ENCODE measurements at regions not wholly inside any gene's neighbourhood (a gene's known extent, or its start where the extent isn't known, plus 50 kb on each side); places are given as distances from the start of the nearest gene placed in this dataset.

GRCh38 chr21:28356422-28356821 is 636.3 kb downstream of the LTN1 start:
- Histone ChIP-seq H3K4me3 (ENCODE audit: control insufficient read depth in 1 of 7, extremely low read depth in 1 of 7, insufficient read depth in 4 of 7, low read depth in 2 of 7, low read length in 6 of 7) (no peak overlapping the region), H3K36me3 (ENCODE audit: control insufficient read depth in 4 of 4, insufficient read depth in 4 of 4, low read length in 3 of 4) (no peaks in the 10 kb centered on the region), H3K4me1 (ENCODE audit: control extremely low read depth in 1 of 4, control insufficient read depth in 4 of 4, insufficient read depth in 4 of 4, low read length in 3 of 4) (no peaks in the 10 kb centered on the region), H3K27ac (ENCODE audit: insufficient read depth in 1 of 2, low read depth in 1 of 2, low read length in 2 of 2, poor library complexity in 1 of 2, severe bottlenecking in 2 of 2) (no peak overlapping the region), H3K9me3 (ENCODE audit: control extremely low read depth in 1 of 5, control insufficient read depth in 4 of 5, insufficient read depth in 2 of 5, low read depth in 1 of 5, low read length in 4 of 5) (no peaks in the 10 kb centered on the region), H3K27me3 (replicated peaks in 2 of 5; ENCODE audit: control insufficient read depth in 4 of 5, insufficient read depth in 5 of 5, low read length in 4 of 5) (no peaks in the 10 kb centered on the region)
- no peak for DNase-seq
- POLR2A ChIA-PET = no interaction called here
- WGBS (ENCODE audit: insufficient coverage) = 100% methylated on average over 1 of the region's 2 CpGs
- CTCF ChIA-PET = no interaction called here

DNA sequence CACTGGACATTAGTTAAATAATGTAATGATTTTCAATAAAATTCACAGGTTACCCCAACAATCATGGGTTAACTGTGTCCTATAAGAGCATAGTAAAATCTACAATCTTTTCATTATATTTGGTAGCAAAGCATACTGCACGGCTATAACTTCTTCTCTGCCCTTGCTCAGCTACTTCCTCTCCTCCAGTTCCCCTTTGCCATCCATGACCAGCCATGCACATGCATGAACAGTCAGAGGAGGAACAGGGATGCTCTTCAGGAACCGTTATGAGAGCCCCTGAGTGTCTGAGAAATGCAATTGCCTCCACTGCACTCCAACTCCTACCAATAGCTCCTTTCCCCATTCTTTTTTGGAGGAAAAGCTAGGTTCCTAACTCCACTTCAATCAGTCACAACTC is 646.7 kb downstream of the LTN1 start:
- Histone ChIP-seq H3K9me3 (ENCODE audit: control extremely low read depth in 1 of 5, control insufficient read depth in 4 of 5, insufficient read depth in 2 of 5, low read depth in 1 of 5, low read length in 4 of 5) (no peaks in the 10 kb centered on the region), H3K36me3 (ENCODE audit: control insufficient read depth in 4 of 4, insufficient read depth in 4 of 4, low read length in 3 of 4) (no peaks in the 10 kb centered on the region), H3K4me3 (ENCODE audit: control insufficient read depth in 1 of 7, extremely low read depth in 1 of 7, insufficient read depth in 4 of 7, low read depth in 2 of 7, low read length in 6 of 7) (no peak overlapping the region), H3K27me3 (replicated peaks in 2 of 5; ENCODE audit: control insufficient read depth in 4 of 5, insufficient read depth in 5 of 5, low read length in 4 of 5) (no peaks in the 10 kb centered on the region), H3K4me1 (ENCODE audit: control extremely low read depth in 1 of 4, control insufficient read depth in 4 of 4, insufficient read depth in 4 of 4, low read length in 3 of 4) (no peaks in the 10 kb centered on the region), H3K27ac (ENCODE audit: insufficient read depth in 1 of 2, low read depth in 1 of 2, low read length in 2 of 2, poor library complexity in 1 of 2, severe bottlenecking in 2 of 2) (no peak overlapping the region)
- DNase-seq = peak in 2 of 3 donors; percentile 7 to 9
- ChIA-PET POLR2A (no interaction called here), CTCF (interaction anchor here (1.5 kb wide), 1 partner anchor 14 kb away, joined by 3 read pairs; no protein-coding TSS in a partner anchor)
- WGBS (ENCODE audit: insufficient coverage) = no CpG with 5 or more reads among the region's 2 CpGs

DNA sequence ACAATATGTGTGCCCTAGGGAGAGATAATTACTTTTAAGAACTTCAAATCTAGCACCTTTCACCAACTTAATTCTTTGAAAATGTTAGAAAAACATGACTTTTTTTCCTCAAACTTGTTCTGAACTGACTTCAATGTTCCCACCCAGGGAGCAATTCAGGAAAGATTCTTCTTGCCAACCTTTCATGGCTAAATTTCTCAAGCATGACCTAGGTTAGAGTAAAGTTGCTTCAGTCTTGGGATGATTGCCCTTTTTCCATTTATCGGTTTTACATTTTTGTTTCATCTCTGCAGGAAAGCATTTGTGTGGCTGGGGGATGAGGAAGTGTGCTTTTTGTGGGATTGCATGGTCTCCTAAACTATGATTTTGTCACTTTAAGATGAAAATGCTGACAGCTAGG is 647.7 kb downstream of the LTN1 start:
- Histone ChIP-seq H3K36me3 (ENCODE audit: control insufficient read depth in 4 of 4, insufficient read depth in 4 of 4, low read length in 3 of 4) (no peaks in the 10 kb centered on the region), H3K27ac (ENCODE audit: insufficient read depth in 1 of 2, low read depth in 1 of 2, low read length in 2 of 2, poor library complexity in 1 of 2, severe bottlenecking in 2 of 2) (no peak overlapping the region), H3K4me3 (ENCODE audit: control insufficient read depth in 1 of 7, extremely low read depth in 1 of 7, insufficient read depth in 4 of 7, low read depth in 2 of 7, low read length in 6 of 7) (no peak overlapping the region), H3K9me3 (ENCODE audit: control extremely low read depth in 1 of 5, control insufficient read depth in 4 of 5, insufficient read depth in 2 of 5, low read depth in 1 of 5, low read length in 4 of 5) (no peaks in the 10 kb centered on the region), H3K4me1 (ENCODE audit: control extremely low read depth in 1 of 4, control insufficient read depth in 4 of 4, insufficient read depth in 4 of 4, low read length in 3 of 4) (no peaks in the 10 kb centered on the region), H3K27me3 (replicated peaks in 2 of 5; ENCODE audit: control insufficient read depth in 4 of 5, insufficient read depth in 5 of 5, low read length in 4 of 5) (no peaks in the 10 kb centered on the region)
- DNase-seq = no peak
- CTCF ChIA-PET = no interaction called here
- WGBS (ENCODE audit: insufficient coverage) = 100% methylated on average over 1 of the region's 1 CpG
- POLR2A ChIA-PET = no interaction called here

DNA sequence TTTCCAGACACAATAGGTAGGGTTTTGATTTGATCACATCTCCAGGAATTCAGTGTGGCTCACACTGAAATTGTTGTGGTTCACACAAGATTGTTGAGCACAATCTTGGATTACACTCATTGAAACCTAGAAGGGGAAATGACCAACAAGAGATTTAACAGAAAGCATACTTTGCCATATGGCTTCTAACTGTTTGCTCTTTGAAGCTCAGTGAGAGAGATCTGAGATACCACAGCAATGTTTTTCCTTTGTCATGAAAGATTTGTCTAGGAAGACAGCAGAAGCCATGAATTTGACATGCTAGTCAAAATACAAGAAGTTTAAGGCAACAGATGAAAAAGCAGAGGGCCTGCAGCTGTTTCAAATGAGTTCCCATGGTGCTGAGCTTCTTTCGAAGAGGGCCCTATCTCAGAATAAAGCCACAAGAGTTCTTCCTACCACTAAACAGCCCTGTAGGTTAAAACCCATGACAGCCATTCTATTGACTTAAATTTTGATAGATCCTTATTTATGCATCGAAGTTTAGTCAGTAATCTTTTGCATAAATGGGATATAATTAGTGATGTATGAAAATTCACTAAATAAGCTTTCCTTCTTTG is 650.4 kb downstream of the LTN1 start:
- DNase-seq = no peak
- no peak overlapping the region for H3K27ac ChIP-seq (ENCODE audit: insufficient read depth in 1 of 2, low read depth in 1 of 2, low read length in 2 of 2, poor library complexity in 1 of 2, severe bottlenecking in 2 of 2)
- CTCF ChIA-PET = interaction anchor here (0.6 kb wide), 2 partner anchors 18 to 630 kb away, joined by 3 read pairs; no protein-coding TSS in a partner anchor
- no peak overlapping the region for H3K4me3 ChIP-seq (ENCODE audit: control insufficient read depth in 1 of 7, extremely low read depth in 1 of 7, insufficient read depth in 4 of 7, low read depth in 2 of 7, low read length in 6 of 7)
- no peaks in the 10 kb centered on the region for H3K36me3 ChIP-seq (ENCODE audit: control insufficient read depth in 4 of 4, insufficient read depth in 4 of 4, low read length in 3 of 4)
- H3K4me1 ChIP-seq (ENCODE audit: control extremely low read depth in 1 of 4, control insufficient read depth in 4 of 4, insufficient read depth in 4 of 4, low read length in 3 of 4) = no peaks in the 10 kb centered on the region
- no peaks in the 10 kb centered on the region for H3K9me3 ChIP-seq (ENCODE audit: control extremely low read depth in 1 of 5, control insufficient read depth in 4 of 5, insufficient read depth in 2 of 5, low read depth in 1 of 5, low read length in 4 of 5)
- H3K27me3 ChIP-seq (replicated peaks in 2 of 5; ENCODE audit: control insufficient read depth in 4 of 5, insufficient read depth in 5 of 5, low read length in 4 of 5) = peaks cover 0 to 3% (median 0%) of the 10 kb centered on the region in 5 experiments
- POLR2A ChIA-PET = no interaction called here
- 100% methylated on average over 1 of the region's 2 CpGs for WGBS (ENCODE audit: insufficient coverage)

DNA sequence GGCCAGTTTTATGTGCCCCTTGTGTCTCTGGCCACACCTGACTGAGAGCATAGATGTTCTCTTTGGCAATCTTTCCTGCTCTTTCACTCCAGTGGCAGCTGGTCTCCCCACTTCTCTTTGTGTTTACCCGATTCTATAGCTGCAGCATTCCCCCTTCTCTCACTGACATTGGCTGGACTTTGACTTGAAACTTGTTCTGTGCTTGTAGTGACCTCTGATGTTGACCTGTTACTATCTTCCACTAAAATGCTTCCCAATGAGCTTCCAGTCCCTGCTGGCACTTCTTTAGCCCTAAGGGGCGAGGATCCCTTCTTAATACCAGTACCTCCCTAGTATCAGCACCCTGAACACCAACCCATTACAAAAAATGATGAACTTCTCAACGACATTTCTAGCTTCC is 653.3 kb downstream of the LTN1 start:
- Histone ChIP-seq H3K27ac (ENCODE audit: insufficient read depth in 1 of 2, low read depth in 1 of 2, low read length in 2 of 2, poor library complexity in 1 of 2, severe bottlenecking in 2 of 2) (no peak overlapping the region), H3K4me3 (ENCODE audit: control insufficient read depth in 1 of 7, extremely low read depth in 1 of 7, insufficient read depth in 4 of 7, low read depth in 2 of 7, low read length in 6 of 7) (no peak overlapping the region), H3K36me3 (ENCODE audit: control insufficient read depth in 4 of 4, insufficient read depth in 4 of 4, low read length in 3 of 4) (no peaks in the 10 kb centered on the region), H3K9me3 (ENCODE audit: control extremely low read depth in 1 of 5, control insufficient read depth in 4 of 5, insufficient read depth in 2 of 5, low read depth in 1 of 5, low read length in 4 of 5) (no peaks in the 10 kb centered on the region), H3K27me3 (replicated peaks in 2 of 5; ENCODE audit: control insufficient read depth in 4 of 5, insufficient read depth in 5 of 5, low read length in 4 of 5) (peaks cover 0 to 3% (median 0%) of the 10 kb centered on the region in 5 experiments), H3K4me1 (ENCODE audit: control extremely low read depth in 1 of 4, control insufficient read depth in 4 of 4, insufficient read depth in 4 of 4, low read length in 3 of 4) (no peaks in the 10 kb centered on the region)
- ChIA-PET CTCF (interaction anchor here (1.7 kb wide), 1 partner anchor 12 kb away, joined by 6 read pairs; no protein-coding TSS in a partner anchor), POLR2A (interaction anchor here (0.5 kb wide), 1 partner anchor 196 kb away, joined by 3 read pairs; no protein-coding TSS in a partner anchor)
- WGBS (ENCODE audit: insufficient coverage) = 82% methylated on average over 3 of the region's 3 CpGs
- DNase-seq = no peak

DNA sequence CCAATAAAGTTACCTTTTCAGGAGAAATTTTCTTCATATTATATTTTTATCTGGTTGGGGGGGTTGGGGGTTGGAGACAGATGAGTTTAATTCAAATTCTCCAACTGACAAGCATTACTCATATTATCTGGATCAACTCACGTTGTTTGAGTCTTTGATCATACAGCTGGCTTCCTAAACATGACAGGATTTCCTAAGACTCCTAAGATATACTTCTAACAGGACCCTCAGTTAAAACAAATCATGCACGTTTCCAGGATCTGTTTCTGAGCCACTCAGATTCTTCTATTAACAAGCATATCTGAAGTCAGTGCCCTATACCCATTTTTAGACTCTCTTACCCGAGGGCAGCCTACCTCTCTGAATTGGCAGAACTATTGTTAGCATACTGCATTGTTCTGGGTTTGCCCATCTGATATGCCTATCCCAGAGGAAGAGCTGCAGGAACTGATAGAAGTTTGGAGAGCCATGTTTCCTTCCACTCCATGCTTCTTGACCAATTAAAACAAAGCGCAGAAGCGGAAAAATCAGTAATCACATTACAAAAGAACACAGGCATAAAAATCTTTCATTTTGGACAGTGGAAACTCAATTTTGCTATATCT is 653.9 kb downstream of the LTN1 start:
- no peak for DNase-seq
- Histone ChIP-seq H3K27ac (ENCODE audit: insufficient read depth in 1 of 2, low read depth in 1 of 2, low read length in 2 of 2, poor library complexity in 1 of 2, severe bottlenecking in 2 of 2) (no peak overlapping the region), H3K4me1 (ENCODE audit: control extremely low read depth in 1 of 4, control insufficient read depth in 4 of 4, insufficient read depth in 4 of 4, low read length in 3 of 4) (no peaks in the 10 kb centered on the region), H3K4me3 (ENCODE audit: control insufficient read depth in 1 of 7, extremely low read depth in 1 of 7, insufficient read depth in 4 of 7, low read depth in 2 of 7, low read length in 6 of 7) (no peak overlapping the region), H3K36me3 (ENCODE audit: control insufficient read depth in 4 of 4, insufficient read depth in 4 of 4, low read length in 3 of 4) (no peaks in the 10 kb centered on the region), H3K9me3 (ENCODE audit: control extremely low read depth in 1 of 5, control insufficient read depth in 4 of 5, insufficient read depth in 2 of 5, low read depth in 1 of 5, low read length in 4 of 5) (no peaks in the 10 kb centered on the region), H3K27me3 (replicated peaks in 2 of 5; ENCODE audit: control insufficient read depth in 4 of 5, insufficient read depth in 5 of 5, low read length in 4 of 5) (peaks cover 0 to 3% (median 0%) of the 10 kb centered on the region in 5 experiments)
- ChIA-PET CTCF (interaction anchor here (1.7 kb wide), 1 partner anchor 12 kb away, joined by 6 read pairs; no protein-coding TSS in a partner anchor), POLR2A (interaction anchor here (0.5 kb wide), 1 partner anchor 196 kb away, joined by 3 read pairs; no protein-coding TSS in a partner anchor)
- WGBS (ENCODE audit: insufficient coverage) = 23% methylated on average over 5 of the region's 5 CpGs

GRCh38 chr21:28337315-28337714 is 655.4 kb downstream of the LTN1 start:
- Histone ChIP-seq H3K27me3 (replicated peaks in 2 of 5; ENCODE audit: control insufficient read depth in 4 of 5, insufficient read depth in 5 of 5, low read length in 4 of 5) (peaks cover 0 to 3% (median 0%) of the 10 kb centered on the region in 5 experiments), H3K27ac (ENCODE audit: insufficient read depth in 1 of 2, low read depth in 1 of 2, low read length in 2 of 2, poor library complexity in 1 of 2, severe bottlenecking in 2 of 2) (no peak overlapping the region), H3K4me3 (ENCODE audit: control insufficient read depth in 1 of 7, extremely low read depth in 1 of 7, insufficient read depth in 4 of 7, low read depth in 2 of 7, low read length in 6 of 7) (no peak overlapping the region), H3K36me3 (ENCODE audit: control insufficient read depth in 4 of 4, insufficient read depth in 4 of 4, low read length in 3 of 4) (no peaks in the 10 kb centered on the region), H3K9me3 (ENCODE audit: control extremely low read depth in 1 of 5, control insufficient read depth in 4 of 5, insufficient read depth in 2 of 5, low read depth in 1 of 5, low read length in 4 of 5) (no peaks in the 10 kb centered on the region), H3K4me1 (ENCODE audit: control extremely low read depth in 1 of 4, control insufficient read depth in 4 of 4, insufficient read depth in 4 of 4, low read length in 3 of 4) (no peaks in the 10 kb centered on the region)
- ChIA-PET CTCF (interaction anchor here (0.9 to 1.4 kb wide), 4 partner anchors 18 to 1605 kb away, joined by 3 to 4 read pairs (median 3); no protein-coding TSS in a partner anchor), POLR2A (no interaction called here)
- DNase-seq = peak; percentile 19 to 44 (median 42)

Measured in common myeloid progenitor, CD34-positive (primary cell).